ENCODE measurements at regions not wholly inside any gene's neighbourhood (a gene's known extent, or its start where the extent isn't known, plus 50 kb on each side); places are given as distances from the start of the nearest gene placed in this dataset.

DNA sequence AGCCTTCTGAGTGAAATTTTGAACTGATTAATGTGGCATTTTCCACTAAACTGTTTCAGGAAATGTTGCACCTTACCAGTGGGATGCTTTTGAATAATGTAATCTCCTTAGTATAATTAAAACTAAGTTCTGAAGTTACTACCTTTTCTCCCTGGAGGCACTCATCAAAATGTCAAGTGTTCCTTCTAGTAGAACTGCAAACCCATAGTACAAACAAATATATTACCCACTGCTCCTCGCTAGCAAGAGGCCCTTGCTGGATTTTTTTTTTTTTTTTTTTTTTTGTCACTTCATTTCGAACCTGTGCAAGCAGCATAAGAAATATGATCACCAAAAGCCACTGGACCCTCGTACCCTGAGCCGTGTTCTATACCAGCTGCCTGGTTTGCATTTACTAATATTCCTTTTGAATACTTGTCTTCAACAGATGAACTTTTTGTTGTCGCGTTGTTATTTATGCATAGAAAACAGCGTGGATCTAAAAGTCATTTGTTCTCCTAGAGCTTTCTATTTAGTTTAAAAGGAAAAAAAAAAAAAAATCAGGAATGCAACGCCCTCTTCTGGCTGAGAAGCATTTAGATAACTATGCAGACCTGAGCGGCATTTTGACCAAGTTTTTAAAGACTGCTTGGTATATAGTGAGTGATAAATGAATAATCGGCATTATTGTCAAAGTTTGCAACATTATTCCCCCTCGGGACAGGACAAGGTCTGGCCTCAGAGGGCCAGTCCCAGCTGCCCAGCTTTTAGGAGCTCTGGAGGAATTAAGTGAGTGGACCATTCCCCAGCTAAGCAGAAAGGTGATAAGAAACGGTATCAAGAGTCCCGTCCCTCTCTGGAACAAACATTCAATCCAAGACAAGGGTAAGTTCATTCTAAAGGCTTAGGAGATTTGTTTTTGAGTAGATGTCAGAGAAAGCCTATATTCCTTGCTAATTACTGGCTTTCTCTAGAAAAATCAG, 162.5 kb upstream of the KIF2A start:
- no peak for TF ChIP-seq CTCF (IDR thresholded peaks at IDR 0.05 in 4 of 5, conservative IDR thresholded peaks at IDR 0.05 in 1 of 5)
- TF ChIP-seq POLR2A (IDR thresholded peaks at IDR 0.05) = no peak

Data from gastrocnemius medialis (tissue), 4 donors.